ENCODE measurements at regions not wholly inside any gene's neighbourhood (a gene's known extent, or its start where the extent isn't known, plus 50 kb on each side); places are given as distances from the start of the nearest gene placed in this dataset.

DNA sequence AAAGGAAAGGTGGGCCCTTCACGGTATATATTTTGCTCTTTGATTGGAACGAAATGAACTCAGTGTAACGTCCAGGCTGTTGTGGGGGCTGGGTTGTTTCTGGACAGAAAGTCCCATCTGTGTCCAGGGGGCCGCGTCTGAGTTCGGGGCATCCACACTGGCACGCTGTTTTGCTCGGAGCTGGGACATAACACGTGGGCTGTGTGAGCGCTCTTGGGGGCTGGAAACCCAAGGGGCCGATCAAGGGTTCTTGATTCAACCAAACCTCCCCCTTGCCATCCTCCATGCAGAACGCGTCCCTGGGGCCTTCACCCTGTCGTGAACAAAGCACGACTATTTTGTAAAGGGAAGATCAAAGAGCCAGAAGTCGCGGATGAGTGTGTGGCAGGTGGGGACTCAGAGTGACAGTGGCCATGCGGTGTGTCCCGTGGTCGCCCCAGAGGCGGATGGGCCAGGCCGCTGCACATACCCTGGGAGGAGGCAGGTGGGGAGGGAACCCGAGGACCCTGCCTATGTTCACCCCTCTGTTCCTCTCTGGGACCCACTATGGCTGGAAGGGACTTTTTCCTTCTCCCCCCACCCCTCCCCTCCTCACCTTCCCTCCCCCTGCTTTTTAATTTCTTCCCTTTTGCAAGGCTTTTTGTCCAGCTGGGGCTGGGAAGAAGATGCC is 387.2 kb downstream of the SEC14L1 start:
- no peak overlapping the region for H3K4me2 ChIP-seq (ENCODE audit: insufficient read depth, low read length)
- in situ Hi-C loops (cut with MboI), result no loop called here
- POLR2A ChIA-PET, result interaction anchor here (0.6 kb wide), 1 partner anchor 399 kb away, joined by 4 read pairs; no protein-coding TSS in a partner anchor
- CTCF ChIA-PET (ENCODE audit: low intra/inter-chr PET ratio), result no interaction called here
- H3K4me1 ChIP-seq (replicated peaks in 1 of 2; ENCODE audit: control insufficient read depth in 2 of 2, insufficient read depth in 2 of 2, low read length in 2 of 2), result peaks cover 0 to 9% of the 10 kb centered on the region in 2 experiments; a peak in 1 of 5 replicates
- peaks cover 16 to 52% of the 10 kb centered on the region in 2 experiments; a peak in 4 of 5 replicates for H3K27me3 ChIP-seq (ENCODE audit: control insufficient read depth in 2 of 2, insufficient read depth in 2 of 2, low read length in 2 of 2)
- no peaks in the 10 kb centered on the region for H3K9me1 ChIP-seq (ENCODE audit: control insufficient read depth, insufficient read depth, low read length)
- no peak overlapping the region for H3K27ac ChIP-seq (ENCODE audit: extremely low read depth, low read depth, low read length)
- H3K79me2 ChIP-seq (ENCODE audit: control insufficient read depth, insufficient read depth, low read length), result no peaks in the 10 kb centered on the region
- H3K4me3 ChIP-seq, result no peak overlapping the region
- intact Hi-C loops (cut with micrococcal nuclease), result no loop called here
- H3K36me3 ChIP-seq (ENCODE audit: control insufficient read depth, insufficient read depth, low read length), result no peaks in the 10 kb centered on the region
- H2AFZ ChIP-seq (ENCODE audit: low read depth, low read length), result no peak overlapping the region
- H3K9ac ChIP-seq (ENCODE audit: insufficient read depth in 1 of 2, low read depth in 2 of 2, low read length in 2 of 2), result no peak overlapping the region
- no TSS peak for BruUV-seq (replicated peaks)
- ATAC-seq, result no peak
- no peaks in the 10 kb centered on the region for H4K20me1 ChIP-seq (replicated peaks; ENCODE audit: control insufficient read depth, insufficient read depth, low read length)
- H3K9me3 ChIP-seq (replicated peaks; ENCODE audit: control insufficient read depth, insufficient read depth, low read depth, low read length), result no peaks in the 10 kb centered on the region; the same call in 1 of the 2 replicates
- DNase-seq (ENCODE audit: extremely low read depth in 1 of 4, low spot score in 3 of 4), result no peak
- FAIRE-seq, result no peak
- 46% methylated on average over 22 of the region's 23 CpGs for WGBS (ENCODE audit: insufficient coverage, low coverage, missing lambda C conversion rate)
- TF ChIP-seq, protein P1, sequence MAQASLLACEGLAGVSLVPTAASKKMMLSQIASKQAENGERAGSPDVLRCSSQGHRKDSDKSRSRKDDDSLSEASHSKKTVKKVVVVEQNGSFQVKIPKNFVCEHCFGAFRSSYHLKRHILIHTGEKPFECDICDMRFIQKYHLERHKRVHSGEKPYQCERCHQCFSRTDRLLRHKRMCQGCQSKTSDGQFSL (CRISPR knock-in tag; IDR thresholded peaks at IDR 0.05), result no peak
- TF ChIP-seq, protein P1 (tag; IDR thresholded peaks at IDR 0.05), result no peak
- TF ChIP-seq ETV1 (tag; conservative IDR thresholded peaks at IDR 0.05; ENCODE audit: low read depth) (no peak), ZFPM2 (CRISPR knock-in tag; IDR thresholded peaks at IDR 0.05) (no peak), CXXC5 (CRISPR knock-in tag; IDR thresholded peaks at IDR 0.05) (no peak), ZZZ3 (IDR thresholded peaks at IDR 0.05) (no peak), PTTG1 (tag; IDR thresholded peaks at IDR 0.05; ENCODE audit: low read depth) (no peak), KAT8 (IDR thresholded peaks at IDR 0.05; ENCODE audit: low read depth) (no peak), HSF4 (CRISPR knock-in tag; IDR thresholded peaks at IDR 0.05; ENCODE audit: borderline replicate concordance) (no peak), ARID1B (IDR thresholded peaks at IDR 0.05) (no peak), SRF (CRISPR knock-in tag; IDR thresholded peaks at IDR 0.05) (no peak), ESRRA (IDR thresholded peaks at IDR 0.05; ENCODE audit: borderline replicate concordance, low read depth) (no peak), CREBBP (IDR thresholded peaks at IDR 0.05; ENCODE audit: low read depth, low read length) (no peak), STAT5A (IDR thresholded peaks at IDR 0.05; ENCODE audit: borderline replicate concordance, low read length) (no peak), NUFIP1 (IDR thresholded peaks at IDR 0.05; ENCODE audit: partially characterized antibody) (no peak), DLX4 (CRISPR knock-in tag; IDR thresholded peaks at IDR 0.05) (no peak)
- TF ChIP-seq, protein P2, sequence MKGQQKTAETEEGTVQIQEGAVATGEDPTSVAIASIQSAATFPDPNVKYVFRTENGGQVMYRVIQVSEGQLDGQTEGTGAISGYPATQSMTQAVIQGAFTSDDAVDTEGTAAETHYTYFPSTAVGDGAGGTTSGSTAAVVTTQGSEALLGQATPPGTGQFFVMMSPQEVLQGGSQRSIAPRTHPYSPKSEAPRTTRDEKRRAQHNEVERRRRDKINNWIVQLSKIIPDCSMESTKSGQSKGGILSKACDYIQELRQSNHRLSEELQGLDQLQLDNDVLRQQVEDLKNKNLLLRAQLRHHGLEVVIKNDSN (CRISPR knock-in tag; IDR thresholded peaks at IDR 0.05), result no peak
- TF ChIP-seq, protein P3, sequence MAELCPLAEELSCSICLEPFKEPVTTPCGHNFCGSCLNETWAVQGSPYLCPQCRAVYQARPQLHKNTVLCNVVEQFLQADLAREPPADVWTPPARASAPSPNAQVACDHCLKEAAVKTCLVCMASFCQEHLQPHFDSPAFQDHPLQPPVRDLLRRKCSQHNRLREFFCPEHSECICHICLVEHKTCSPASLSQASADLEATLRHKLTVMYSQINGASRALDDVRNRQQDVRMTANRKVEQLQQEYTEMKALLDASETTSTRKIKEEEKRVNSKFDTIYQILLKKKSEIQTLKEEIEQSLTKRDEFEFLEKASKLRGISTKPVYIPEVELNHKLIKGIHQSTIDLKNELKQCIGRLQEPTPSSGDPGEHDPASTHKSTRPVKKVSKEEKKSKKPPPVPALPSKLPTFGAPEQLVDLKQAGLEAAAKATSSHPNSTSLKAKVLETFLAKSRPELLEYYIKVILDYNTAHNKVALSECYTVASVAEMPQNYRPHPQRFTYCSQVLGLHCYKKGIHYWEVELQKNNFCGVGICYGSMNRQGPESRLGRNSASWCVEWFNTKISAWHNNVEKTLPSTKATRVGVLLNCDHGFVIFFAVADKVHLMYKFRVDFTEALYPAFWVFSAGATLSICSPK (IDR thresholded peaks at IDR 0.05; ENCODE audit: borderline replicate concordance), result no peak
